Panc1 (cell line): ENCODE measurements at regions not wholly inside any gene's neighbourhood (a gene's known extent, or its start where the extent isn't known, plus 50 kb on each side); places are given as distances from the start of the nearest gene placed in this dataset.

ENCODE experiments used
- ATAC-seq: fragments of 200-7000 bp; cut with Tn5 transposase; 2 replicates; pipeline ENCODE4 v1.9.1; 2020; ENCODE audit warnings: mild to moderate bottlenecking, moderate library complexity
- BruUV-seq: library from RNA; stranded (reverse); fragments of 400-500 nt; replicated peaks from 2 replicates; lab custom pipeline; 2021; lab: Mats Ljungman, UMichigan
- CTCF ChIA-PET: fragments of 300-600 bp; sonication (Branson Sonifier 250); formaldehyde crosslinking; loops from one replicate; lab custom pipeline; 2022; ENCODE audit warnings: antibody characterized with exemption; lab: Charles Lee
- POLR2A ChIA-PET: fragments of 300-600 bp; sonication (Branson Sonifier 250); formaldehyde crosslinking; loops from one replicate; lab custom pipeline; 2022; ENCODE audit warnings: antibody characterized with exemption; lab: Charles Lee
- DNase-seq: peaks from one replicate; pipeline ENCODE4 v3.0.0-alpha.2; 2010; ENCODE audit warnings: low read depth, low spot score
- H3K27ac ChIP-seq: 2 replicates; pipeline ENCODE4 v1.5.1; 2011; ENCODE audit warnings: mild to moderate bottlenecking, low read length, inconsistent platforms
- H3K27me3 ChIP-seq: fragments of 200-500 bp; sonication (Bioruptor generic); 2 replicates; pipeline ENCODE4 v1.6.0; 2014; ENCODE audit warnings: low read length, inconsistent platforms; ENCODE audit not compliant: control insufficient read depth, insufficient read depth
- H3K36me3 ChIP-seq: fragments of 200-500 bp; sonication (Bioruptor generic); 2 replicates; pipeline ENCODE4 v1.5.1; 2014; ENCODE audit warnings: inconsistent platforms, mild to moderate bottlenecking, low read length, moderate library complexity; ENCODE audit not compliant: control insufficient read depth, insufficient read depth
- H3K4me1 ChIP-seq: 2 replicates; pipeline ENCODE4 v1.5.1; 2011; ENCODE audit warnings: inconsistent platforms, mild to moderate bottlenecking, low read length, moderate library complexity; ENCODE audit not compliant: control insufficient read depth, insufficient read depth
- H3K4me3 ChIP-seq, 2 experiments: 2 replicates each; pipeline ENCODE4 v1.5.1; 2011 to 2012; ENCODE audit warnings: low read depth in 2 of 2, low read length in 2 of 2, mild to moderate bottlenecking in 2 of 2, inconsistent platforms in 1 of 2, moderate library complexity in 1 of 2
- H3K9me3 ChIP-seq: fragments of 200-500 bp; sonication (Bioruptor generic); 2 replicates; pipeline ENCODE4 v1.5.1; 2014; ENCODE audit warnings: low read depth, mild to moderate bottlenecking, inconsistent platforms, low read length, moderate library complexity; ENCODE audit not compliant: control insufficient read depth, insufficient read depth
- CTCF ChIP-seq: fragments of 450-650 bp; IDR thresholded peaks from 2 replicates; pipeline ENCODE4 v1.5.1; 2017; ENCODE audit warnings: mild to moderate bottlenecking
- POLR2AphosphoS5 ChIP-seq: IDR thresholded peaks from 2 replicates; pipeline ENCODE4 v1.6.1; 2012; ENCODE audit warnings: mild to moderate bottlenecking, low read depth, low read length, moderate library complexity
- REST ChIP-seq, 2 experiments: IDR thresholded peaks; 2 replicates each; pipeline ENCODE4 v1.6.1; 2011 to 2012; ENCODE audit warnings: low read depth in 2 of 2, control low read depth in 1 of 2, low read length in 1 of 2, mild to moderate bottlenecking in 1 of 2, moderate library complexity in 1 of 2; ENCODE audit not compliant: insufficient read depth in 1 of 2
- SIN3A ChIP-seq: IDR thresholded peaks from 2 replicates; pipeline ENCODE4 v1.6.1; 2012; ENCODE audit warnings: low read depth, mild to moderate bottlenecking, low read length, moderate library complexity, borderline replicate concordance; ENCODE audit not compliant: insufficient read depth
- TCF7L2 ChIP-seq: IDR thresholded peaks from 2 replicates; pipeline ENCODE4 v1.6.1; 2011; ENCODE audit warnings: mild to moderate bottlenecking, low read depth, low read length, inconsistent platforms
- in situ Hi-C: cut with HindIII; loops from 2 replicates; pipeline ENCODE4 v1.10.0; 2016; ENCODE audit warnings: low sequenced_read_pairs, low pct_unique_long_range_greater_than_20kb
- intact Hi-C: fragments of 100-400 bp; cut with micrococcal nuclease; formaldehyde crosslinking; loops from one replicate; pipeline ENCODE4 v1.10.0; 2022; ENCODE audit not compliant: unreplicated experiment

- DNase-seq, result no peak
- ChIA-PET CTCF (interaction anchor here (0.6 kb wide), 1 partner anchor 19 kb away, joined by 3 read pairs; no protein-coding TSS in a partner anchor), POLR2A (no interaction called here)
- ATAC-seq, result no peak
- H3K4me3 ChIP-seq, result no peak overlapping the region
- intact Hi-C loops, result no loop called here
- no peak overlapping the region for H3K27ac ChIP-seq
- no peaks in the 10 kb centered on the region for H3K9me3 ChIP-seq
- no peaks in the 10 kb centered on the region for H3K4me1 ChIP-seq
- no peaks in the 10 kb centered on the region for H3K36me3 ChIP-seq
- no peaks in the 10 kb centered on the region for H3K27me3 ChIP-seq
- TF ChIP-seq TCF7L2 (no peak), CTCF (no peak), POLR2AphosphoS5 (no peak), SIN3A (no peak), REST (IDR thresholded peaks at IDR 0.05; ENCODE audit: insufficient read depth in 1 of 2, low read depth in 2 of 2, low read length in 1 of 2) (no peak)
- no TSS peak for BruUV-seq
- in situ Hi-C loops, result no loop called here
Measured at GRCh38 chr13:55497486-55497885, 1643.2 kb upstream of the PRR20A start.

GRCh38 chr13:55500694-55501093 is 1640.0 kb upstream of the PRR20A start:
- Histone ChIP-seq H3K4me3 (no peak overlapping the region), H3K27ac (no peak overlapping the region), H3K9me3 (no peaks in the 10 kb centered on the region), H3K27me3 (no peaks in the 10 kb centered on the region), H3K4me1 (no peaks in the 10 kb centered on the region), H3K36me3 (no peaks in the 10 kb centered on the region)
- BruUV-seq, result no TSS peak
- ChIA-PET CTCF (no interaction called here), POLR2A (no interaction called here)
- ATAC-seq (no peak), DNase-seq (no peak)
- in situ Hi-C loops, result no loop called here
- intact Hi-C loops, result no loop called here
- TF ChIP-seq TCF7L2 (no peak), CTCF (no peak), REST (IDR thresholded peaks at IDR 0.05; ENCODE audit: insufficient read depth in 1 of 2, low read depth in 2 of 2, low read length in 1 of 2) (no peak), POLR2AphosphoS5 (no peak), SIN3A (no peak)
